AG04449 (cell line): ENCODE measurements at regions not wholly inside any gene's neighbourhood (a gene's known extent, or its start where the extent isn't known, plus 50 kb on each side); places are given as distances from the start of the nearest gene placed in this dataset.

ENCODE experiments used
- CTCF ChIA-PET: fragments of 350-600 bp; formaldehyde crosslinking; extraction: SDS; loops from one replicate; lab custom pipeline; 2021; ENCODE audit warnings: antibody characterized with exemption; lab: Yijun Ruan, JAX
- POLR2A ChIA-PET: fragments of 400-600, 350-600 bp; formaldehyde crosslinking; extraction: SDS; loops from one replicate; lab custom pipeline; 2020; ENCODE audit warnings: antibody characterized with exemption, inconsistent platforms; lab: Yijun Ruan, JAX
- DNase-seq: peaks from one replicate; pipeline ENCODE4 v3.0.0-alpha.2; 2010; ENCODE audit warnings: low read depth, low spot score
- H3K4me3 ChIP-seq: 2 replicates; pipeline ENCODE4 v1.5.1; 2011; ENCODE audit warnings: low read depth, mild to moderate bottlenecking, control low read depth, low read length
- TF ChIP-seq, protein P1 (sequence below): IDR thresholded peaks from one replicate; pipeline ENCODE4 v1.5.1; 2011; ENCODE audit warnings: mild to moderate bottlenecking, moderate library complexity, low read length, control low read depth, inconsistent platforms; ENCODE audit not compliant: insufficient read depth; ENCODE audit errors: missing control alignments

DNA sequence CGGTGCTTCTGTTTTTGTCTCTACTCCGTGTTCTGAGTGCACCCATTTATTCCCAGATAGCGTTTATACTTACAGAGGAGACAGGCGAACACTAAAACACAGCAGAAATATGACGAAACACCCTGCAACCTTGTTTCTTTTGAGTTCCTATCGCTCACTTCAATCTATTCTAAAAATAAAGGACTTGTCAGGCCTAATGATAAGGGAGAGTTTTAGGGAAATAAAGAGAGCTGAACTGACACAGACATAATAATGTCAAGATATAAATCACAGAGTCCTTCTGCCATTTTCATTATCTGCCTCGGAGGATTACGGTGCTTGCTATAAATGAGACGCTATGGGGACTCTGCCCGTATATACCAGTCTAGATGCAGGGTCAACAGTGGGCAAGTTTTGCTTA, 659.7 kb upstream of the SALL3 start:
- TF ChIP-seq, protein P1, sequence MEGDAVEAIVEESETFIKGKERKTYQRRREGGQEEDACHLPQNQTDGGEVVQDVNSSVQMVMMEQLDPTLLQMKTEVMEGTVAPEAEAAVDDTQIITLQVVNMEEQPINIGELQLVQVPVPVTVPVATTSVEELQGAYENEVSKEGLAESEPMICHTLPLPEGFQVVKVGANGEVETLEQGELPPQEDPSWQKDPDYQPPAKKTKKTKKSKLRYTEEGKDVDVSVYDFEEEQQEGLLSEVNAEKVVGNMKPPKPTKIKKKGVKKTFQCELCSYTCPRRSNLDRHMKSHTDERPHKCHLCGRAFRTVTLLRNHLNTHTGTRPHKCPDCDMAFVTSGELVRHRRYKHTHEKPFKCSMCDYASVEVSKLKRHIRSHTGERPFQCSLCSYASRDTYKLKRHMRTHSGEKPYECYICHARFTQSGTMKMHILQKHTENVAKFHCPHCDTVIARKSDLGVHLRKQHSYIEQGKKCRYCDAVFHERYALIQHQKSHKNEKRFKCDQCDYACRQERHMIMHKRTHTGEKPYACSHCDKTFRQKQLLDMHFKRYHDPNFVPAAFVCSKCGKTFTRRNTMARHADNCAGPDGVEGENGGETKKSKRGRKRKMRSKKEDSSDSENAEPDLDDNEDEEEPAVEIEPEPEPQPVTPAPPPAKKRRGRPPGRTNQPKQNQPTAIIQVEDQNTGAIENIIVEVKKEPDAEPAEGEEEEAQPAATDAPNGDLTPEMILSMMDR, result no peak
- CTCF ChIA-PET, result no interaction called here
- no peak for DNase-seq
- POLR2A ChIA-PET, result no interaction called here
- H3K4me3 ChIP-seq, result no peak overlapping the region

DNA sequence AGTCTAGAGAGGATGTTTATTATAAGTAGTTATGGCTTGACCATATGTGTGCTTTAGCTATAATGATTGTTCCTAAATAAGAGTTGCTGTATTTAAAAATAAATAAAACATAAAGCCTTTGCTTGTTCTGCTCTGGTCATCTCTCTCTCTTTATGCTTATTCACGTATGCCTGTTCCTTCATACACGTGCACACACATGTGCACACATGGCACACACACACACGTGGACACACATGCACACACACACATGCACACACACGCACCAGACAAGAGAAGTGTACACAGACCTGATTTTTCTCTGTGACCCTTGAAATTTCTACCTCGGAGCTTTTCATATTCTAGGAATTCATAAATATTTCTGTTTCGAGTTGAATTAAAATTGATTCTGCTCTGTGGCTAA, 658.2 kb upstream of the SALL3 start:
- no peak overlapping the region for H3K4me3 ChIP-seq
- ChIA-PET POLR2A (no interaction called here), CTCF (no interaction called here)
- no peak for DNase-seq
- TF ChIP-seq, protein P1, result no peak

DNA sequence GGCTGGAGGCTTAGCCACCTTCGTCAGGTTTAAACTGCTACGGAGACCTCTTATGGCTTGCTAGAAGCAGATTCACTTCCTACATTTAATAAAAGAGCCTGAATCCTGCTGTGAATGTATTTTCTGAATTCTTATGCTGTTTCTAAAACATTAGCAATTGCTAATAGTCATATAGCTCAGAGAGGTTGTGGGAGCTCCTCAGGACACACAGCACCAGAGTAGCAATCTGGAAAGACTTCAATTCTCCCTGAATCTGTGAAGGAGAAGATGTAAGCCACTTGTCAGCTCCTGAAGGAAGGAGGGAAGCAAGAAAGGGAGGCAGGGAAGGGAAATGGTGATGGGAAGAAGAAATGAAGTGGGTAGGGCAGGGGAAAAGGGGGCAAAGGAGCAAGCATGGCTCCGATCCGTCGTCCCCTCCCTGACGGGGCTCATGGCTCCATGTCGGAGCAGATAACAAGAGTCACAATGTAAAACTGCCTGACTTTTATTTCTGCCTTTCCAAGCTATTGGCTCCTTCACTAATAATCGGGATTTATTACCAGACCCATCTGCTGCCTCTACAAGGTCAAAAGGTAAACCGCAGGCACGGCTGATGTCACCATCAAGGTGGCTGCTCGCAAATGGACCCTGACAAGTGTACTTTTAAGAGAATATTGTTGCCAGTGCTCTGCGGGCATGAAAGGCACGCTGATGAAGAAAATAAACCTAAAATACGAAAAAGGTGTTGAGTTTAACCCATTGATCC, 656.0 kb upstream of the SALL3 start:
- POLR2A ChIA-PET, result no interaction called here
- TF ChIP-seq, protein P1, result no peak
- H3K4me3 ChIP-seq, result no peak overlapping the region
- CTCF ChIA-PET, result no interaction called here
- DNase-seq, result no peak

DNA sequence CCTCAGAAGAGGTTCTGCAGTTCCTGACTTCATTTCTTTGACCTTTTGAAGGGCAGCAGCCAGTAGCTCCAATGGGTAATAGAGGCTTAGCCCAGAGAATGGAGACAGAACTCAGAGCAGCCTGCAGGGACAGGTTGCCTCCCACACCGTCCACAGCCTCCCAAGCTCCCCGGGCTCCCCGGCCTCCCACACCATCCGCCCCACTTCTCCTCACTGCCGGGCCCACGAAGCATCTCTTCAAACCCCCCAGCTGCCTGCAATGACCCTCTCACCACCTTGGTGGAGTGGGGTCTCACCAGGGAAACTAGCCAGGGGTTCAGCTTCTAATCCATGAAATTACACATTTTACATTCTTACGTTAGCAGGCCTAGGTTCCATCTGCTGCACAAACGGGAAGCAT, 652.0 kb upstream of the SALL3 start:
- TF ChIP-seq, protein P1, result no peak
- CTCF ChIA-PET, result no interaction called here
- DNase-seq, result no peak
- POLR2A ChIA-PET, result no interaction called here
- H3K4me3 ChIP-seq, result no peak overlapping the region

DNA sequence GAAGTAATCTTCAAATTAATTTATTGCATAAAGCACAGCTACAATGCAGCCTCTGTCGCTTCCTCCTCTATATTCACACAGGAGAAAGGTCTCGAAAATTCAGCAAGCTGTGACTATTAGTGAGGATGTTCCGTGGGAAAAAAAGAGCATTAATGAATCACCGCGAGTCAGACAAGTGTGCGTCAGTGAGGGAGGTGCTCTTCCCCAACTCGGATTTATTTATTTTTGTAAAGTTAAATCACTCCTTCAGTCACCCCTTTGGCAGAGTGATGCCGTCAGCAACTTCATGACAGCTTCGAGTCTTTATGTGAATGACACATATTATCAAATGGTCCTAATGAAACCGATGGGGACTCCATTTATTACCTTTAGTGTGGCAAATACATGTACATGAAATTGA, 648.9 kb upstream of the SALL3 start:
- no peak overlapping the region for H3K4me3 ChIP-seq
- CTCF ChIA-PET, result no interaction called here
- no peak for DNase-seq
- TF ChIP-seq, protein P1, result no peak
- POLR2A ChIA-PET, result no interaction called here

DNA sequence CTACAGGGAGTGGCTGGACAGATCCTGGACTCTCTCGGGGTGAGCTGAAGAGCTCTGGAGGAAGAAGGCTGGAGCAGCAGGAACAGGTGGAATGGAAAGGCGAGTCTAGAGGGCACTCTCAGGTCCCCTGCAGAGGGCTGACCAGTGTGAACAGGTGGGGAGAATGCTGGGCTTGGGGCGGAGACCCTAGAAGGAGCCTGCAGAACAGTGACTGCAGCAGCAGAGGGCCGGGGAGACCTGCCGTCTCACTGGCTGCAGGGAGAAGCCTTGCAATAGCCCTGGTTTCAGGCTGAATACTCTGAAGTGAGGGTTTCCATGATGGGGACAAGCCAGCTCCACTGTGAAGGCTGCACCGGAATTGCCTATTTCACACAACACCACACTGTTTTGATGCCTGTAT, 626.7 kb upstream of the SALL3 start:
- TF ChIP-seq, protein P1, result no peak
- CTCF ChIA-PET, result no interaction called here

More for the DNA sequence above, 626.7 kb upstream of the SALL3 start:
- no peak overlapping the region for H3K4me3 ChIP-seq
- POLR2A ChIA-PET, result no interaction called here
- DNase-seq, result no peak
